Astrocyte (in vitro differentiated cells and primary cell): ENCODE measurements at regions not wholly inside any gene's neighbourhood (a gene's known extent, or its start where the extent isn't known, plus 50 kb on each side); places are given as distances from the start of the nearest gene placed in this dataset.

Experiments
- CTCF ChIP-seq: IDR thresholded peaks from 2 replicates; pipeline ENCODE4 v1.5.1; 2011; ENCODE audit warnings: low read depth, mild to moderate bottlenecking, inconsistent platforms, low read length, moderate library complexity; ENCODE audit not compliant: insufficient read depth
- EZH2 ChIP-seq: IDR thresholded peaks from 2 replicates; pipeline ENCODE4 v1.6.1; 2012; ENCODE audit warnings: mild to moderate bottlenecking, low read length, inconsistent platforms; ENCODE audit not compliant: insufficient read depth

- no peak for TF ChIP-seq EZH2
- TF ChIP-seq CTCF: no peak
Measured at GRCh38 chr2:52960881-52961280, 806.7 kb upstream of the CHAC2 start.
